ENCODE measurements at regions not wholly inside any gene's neighbourhood (a gene's known extent, or its start where the extent isn't known, plus 50 kb on each side); places are given as distances from the start of the nearest gene placed in this dataset.

DNA sequence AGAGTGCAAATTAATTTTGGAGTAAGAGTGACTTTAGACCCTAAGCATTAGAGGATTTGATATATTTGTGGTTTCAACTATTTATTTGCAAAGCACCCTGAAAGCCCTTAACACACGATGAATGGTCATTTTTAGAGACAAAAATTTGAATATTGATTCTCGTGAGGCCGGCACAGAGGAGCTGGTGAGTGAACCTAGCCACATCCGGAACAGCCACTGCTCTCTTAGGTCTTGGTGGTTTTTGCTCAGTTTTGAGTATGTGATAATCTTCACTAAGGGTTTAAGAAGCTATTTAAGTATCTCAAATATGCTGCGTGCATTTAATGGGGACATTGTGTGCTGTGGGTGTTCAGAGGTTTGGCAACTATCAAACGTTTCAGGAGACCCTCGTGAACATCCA lies 204.8 kb downstream of the TSN start:
- TF ChIP-seq, protein P1, sequence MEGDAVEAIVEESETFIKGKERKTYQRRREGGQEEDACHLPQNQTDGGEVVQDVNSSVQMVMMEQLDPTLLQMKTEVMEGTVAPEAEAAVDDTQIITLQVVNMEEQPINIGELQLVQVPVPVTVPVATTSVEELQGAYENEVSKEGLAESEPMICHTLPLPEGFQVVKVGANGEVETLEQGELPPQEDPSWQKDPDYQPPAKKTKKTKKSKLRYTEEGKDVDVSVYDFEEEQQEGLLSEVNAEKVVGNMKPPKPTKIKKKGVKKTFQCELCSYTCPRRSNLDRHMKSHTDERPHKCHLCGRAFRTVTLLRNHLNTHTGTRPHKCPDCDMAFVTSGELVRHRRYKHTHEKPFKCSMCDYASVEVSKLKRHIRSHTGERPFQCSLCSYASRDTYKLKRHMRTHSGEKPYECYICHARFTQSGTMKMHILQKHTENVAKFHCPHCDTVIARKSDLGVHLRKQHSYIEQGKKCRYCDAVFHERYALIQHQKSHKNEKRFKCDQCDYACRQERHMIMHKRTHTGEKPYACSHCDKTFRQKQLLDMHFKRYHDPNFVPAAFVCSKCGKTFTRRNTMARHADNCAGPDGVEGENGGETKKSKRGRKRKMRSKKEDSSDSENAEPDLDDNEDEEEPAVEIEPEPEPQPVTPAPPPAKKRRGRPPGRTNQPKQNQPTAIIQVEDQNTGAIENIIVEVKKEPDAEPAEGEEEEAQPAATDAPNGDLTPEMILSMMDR (IDR thresholded peaks at IDR 0.05), result no peak
- TF ChIP-seq POLR2A (IDR thresholded peaks at IDR 0.05), result no peak

All from esophagus squamous epithelium (tissue), 4 donors.